ENCODE measurements at regions not wholly inside any gene's neighbourhood (a gene's known extent, or its start where the extent isn't known, plus 50 kb on each side); places are given as distances from the start of the nearest gene placed in this dataset.
A peak's percentile ranks its signal among the peaks of the same experiment; 100 is the strongest.

GRCh38 chr9:91042541-91042940 is 240.9 kb downstream of the SYK start:
- DNase-seq: no peak

GRCh38 chr9:91043056-91043810 is 241.6 kb downstream of the SYK start:
- no peak for DNase-seq

- DNase-seq: no peak
These were observed 242.2 kb downstream of the SYK start for GRCh38 chr9:91043811-91044175.

GRCh38 chr9:91044354-91044753 is 242.7 kb downstream of the SYK start:
- no peak for DNase-seq

- no peak for DNase-seq
These were observed 243.4 kb downstream of the SYK start for GRCh38 chr9:91045041-91045440.

- peak; percentile 56 to 64 for DNase-seq
These were observed 245.9 kb downstream of the SYK start for GRCh38 chr9:91047529-91047928.

GRCh38 chr9:91047993-91048607 is 246.5 kb downstream of the SYK start:
- peak; percentile 46 to 50 for DNase-seq

GRCh38 chr9:91048749-91049148 is 247.1 kb downstream of the SYK start:
- no peak for DNase-seq

- no peak for DNase-seq
These were observed 252.2 kb downstream of the SYK start for GRCh38 chr9:91053824-91054223.

GRCh38 chr9:91055845-91056244 is 254.2 kb downstream of the SYK start:
- no peak for DNase-seq

- DNase-seq: no peak
These were observed 254.9 kb downstream of the SYK start for GRCh38 chr9:91056486-91056885.

- DNase-seq: no peak
These were observed 255.3 kb downstream of the SYK start for GRCh38 chr9:91056917-91057316.

GRCh38 chr9:91059713-91060112 is 258.1 kb downstream of the SYK start:
- no peak for DNase-seq

GRCh38 chr9:91060520-91061343 is 259.1 kb downstream of the SYK start:
- no peak for DNase-seq

- DNase-seq: no peak
These were observed 259.9 kb downstream of the SYK start for GRCh38 chr9:91061506-91061905.

GRCh38 chr9:91062281-91062680 is 260.7 kb downstream of the SYK start:
- DNase-seq: no peak

GRCh38 chr9:91063471-91063870 is 261.9 kb downstream of the SYK start:
- DNase-seq: no peak

GRCh38 chr9:91065231-91066041 is 263.8 kb downstream of the SYK start:
- DNase-seq: no peak

- no peak for DNase-seq
These were observed 264.4 kb downstream of the SYK start for GRCh38 chr9:91066042-91066415.

GRCh38 chr9:91066856-91067255 is 265.2 kb downstream of the SYK start:
- DNase-seq: no peak

GRCh38 chr9:91067306-91067860 is 265.8 kb downstream of the SYK start:
- DNase-seq: no peak

GRCh38 chr9:91071184-91071990 is 269.8 kb downstream of the SYK start:
- DNase-seq: peak; percentile 72 to 74
